WTC11 (cell line): ENCODE measurements at regions not wholly inside any gene's neighbourhood (a gene's known extent, or its start where the extent isn't known, plus 50 kb on each side); places are given as distances from the start of the nearest gene placed in this dataset.

Experiments
- ATF3 ChIP-seq: sonication (generic); formaldehyde crosslinking; conservative IDR thresholded peaks from 2 replicates; pipeline ENCODE4 v1.8.1; 2022; ENCODE audit warnings: mild to moderate bottlenecking, missing genetic modification reagents
- CREB1 ChIP-seq: sonication (generic); formaldehyde crosslinking; IDR thresholded peaks from 2 replicates; pipeline ENCODE4 v1.8.0; 2023; ENCODE audit warnings: mild to moderate bottlenecking, missing genetic modification reagents
- CTCF ChIP-seq: fragments of 200-600 bp; IDR thresholded peaks from 2 replicates; pipeline ENCODE4 v1.8.0; 2022; ENCODE audit warnings: antibody characterized with exemption
- ELF4 ChIP-seq: sonication (generic); formaldehyde crosslinking; IDR thresholded peaks from 2 replicates; pipeline ENCODE4 v1.8.1; 2022; ENCODE audit warnings: low read depth, mild to moderate bottlenecking, moderate library complexity, missing genetic modification reagents
- PRRX2 ChIP-seq: fragments of 250-450 bp; sonication (Bioruptor Pico); IDR thresholded peaks from 2 replicates; pipeline ENCODE4 v1.8.0; 2021; ENCODE audit warnings: mild to moderate bottlenecking
- TCF7 ChIP-seq: sonication (generic); formaldehyde crosslinking; IDR thresholded peaks from 2 replicates; pipeline ENCODE4 v1.8.0; 2022; ENCODE audit warnings: mild to moderate bottlenecking, low read depth, missing genetic modification reagents, moderate library complexity
- TP53 ChIP-seq: sonication (generic); formaldehyde crosslinking; IDR thresholded peaks from 2 replicates; pipeline ENCODE4 v1.8.1; 2023; ENCODE audit warnings: mild to moderate bottlenecking, missing genetic modification reagents
- ZBTB43 ChIP-seq: sonication (generic); formaldehyde crosslinking; IDR thresholded peaks from 2 replicates; pipeline ENCODE4 v1.8.1; 2023; ENCODE audit warnings: mild to moderate bottlenecking, missing genetic modification reagents

- no peak for TF ChIP-seq PRRX2
- TF ChIP-seq CTCF: no peak
- TF ChIP-seq CREB1 (CRISPR knock-in tag): no peak
- no peak for TF ChIP-seq TP53
- no peak for TF ChIP-seq TCF7
- no peak for TF ChIP-seq ELF4
- no peak for TF ChIP-seq ZBTB43
- no peak for TF ChIP-seq ATF3 (CRISPR knock-in tag)
Measured at GRCh38 chr4:100248476-100248875, 58.2 kb upstream of the DDIT4L start.
